H9 (cell line): ENCODE measurements at regions not wholly inside any gene's neighbourhood (a gene's known extent, or its start where the extent isn't known, plus 50 kb on each side); places are given as distances from the start of the nearest gene placed in this dataset.

Experiments
- DNase-seq: peaks from one replicate; pipeline ENCODE4 v3.0.0-alpha.2; 2017
- H2AFZ ChIP-seq: one replicate; pipeline ENCODE4 v1.6.1; 2013; ENCODE audit warnings: mild to moderate bottlenecking, low read length, control low read depth, moderate library complexity
- H2AK5ac ChIP-seq: 2 replicates; pipeline ENCODE4 v1.6.1; 2013; ENCODE audit warnings: low read length, control low read depth, mixed read lengths; ENCODE audit not compliant: insufficient read length
- H2BK120ac ChIP-seq: one replicate; pipeline ENCODE4 v1.6.1; 2013; ENCODE audit warnings: low read depth, mild to moderate bottlenecking, low read length, control low read depth, inconsistent platforms; ENCODE audit not compliant: poor library complexity, severe bottlenecking
- H2BK12ac ChIP-seq: 2 replicates; pipeline ENCODE4 v1.6.1; 2013; ENCODE audit warnings: low read length, control low read depth, mixed read lengths, low read depth; ENCODE audit not compliant: insufficient read length
- H2BK15ac ChIP-seq: 2 replicates; pipeline ENCODE4 v1.6.1; 2013; ENCODE audit warnings: low read depth, low read length, control low read depth
- H2BK20ac ChIP-seq: one replicate; pipeline ENCODE4 v1.6.1; 2013; ENCODE audit warnings: low read depth, mild to moderate bottlenecking, low read length, control low read depth, inconsistent platforms; ENCODE audit not compliant: poor library complexity, severe bottlenecking
- H2BK5ac ChIP-seq: 2 replicates; pipeline ENCODE4 v1.6.1; 2013; ENCODE audit warnings: low read length, control low read depth, mixed read lengths; ENCODE audit not compliant: insufficient read length
- H3K14ac ChIP-seq: 2 replicates; pipeline ENCODE4 v1.6.1; 2013; ENCODE audit warnings: low read length, control low read depth; ENCODE audit not compliant: insufficient read depth
- H3K18ac ChIP-seq: 2 replicates; pipeline ENCODE4 v1.6.1; 2013; ENCODE audit warnings: low read depth, mild to moderate bottlenecking, mixed read lengths, low read length, control low read depth; ENCODE audit not compliant: insufficient read length
- H3K23ac ChIP-seq: 2 replicates; pipeline ENCODE4 v1.6.1; 2013; ENCODE audit warnings: low read length, control low read depth, mixed read lengths, low read depth; ENCODE audit not compliant: insufficient read length
- H3K23me2 ChIP-seq: 2 replicates; pipeline ENCODE4 v1.6.1; 2013; ENCODE audit warnings: low read depth, mild to moderate bottlenecking, mixed read lengths, low read length, control low read depth; ENCODE audit not compliant: insufficient read length, poor library complexity, severe bottlenecking
- H3K27ac ChIP-seq: 2 replicates; pipeline ENCODE4 v1.5.1; 2013; ENCODE audit warnings: low read length, control low read depth, mixed read lengths, low read depth; ENCODE audit not compliant: insufficient read length
- H3K27me3 ChIP-seq: 2 replicates; pipeline ENCODE4 v1.6.1; 2013; ENCODE audit warnings: low read length, control low read depth, inconsistent platforms; ENCODE audit not compliant: insufficient read depth
- H3K4ac ChIP-seq: 2 replicates; pipeline ENCODE4 v1.6.1; 2013; ENCODE audit warnings: low read depth, mild to moderate bottlenecking, control low read depth, inconsistent platforms, low read length, moderate library complexity
- H3K4me1 ChIP-seq: 2 replicates; pipeline ENCODE4 v1.6.1; 2013; ENCODE audit warnings: low read length, control low read depth, inconsistent platforms; ENCODE audit not compliant: insufficient read depth
- H3K4me2 ChIP-seq: 2 replicates; pipeline ENCODE4 v1.6.1; 2013; ENCODE audit warnings: low read length, control low read depth, mixed read lengths; ENCODE audit not compliant: insufficient read length, insufficient read depth
- H3K56ac ChIP-seq: 2 replicates; pipeline ENCODE4 v1.6.1; 2013; ENCODE audit warnings: low read depth, mild to moderate bottlenecking, mixed read lengths, low read length, control low read depth; ENCODE audit not compliant: insufficient read length
- H3K79me1 ChIP-seq: 2 replicates; pipeline ENCODE4 v1.6.1; 2013; ENCODE audit warnings: low read depth, mild to moderate bottlenecking, moderate library complexity, low read length, control low read depth, inconsistent platforms; ENCODE audit not compliant: insufficient read depth, poor library complexity, severe bottlenecking
- H3K79me2 ChIP-seq: 2 replicates; pipeline ENCODE4 v1.6.1; 2013; ENCODE audit warnings: low read length, control low read depth, inconsistent platforms; ENCODE audit not compliant: insufficient read depth
- H3K9ac ChIP-seq: 2 replicates; pipeline ENCODE4 v1.6.1; 2013; ENCODE audit warnings: low read length, control low read depth, mixed read lengths; ENCODE audit not compliant: insufficient read length; ENCODE audit errors: extremely low read depth
- H3K9me3 ChIP-seq: one replicate; pipeline ENCODE4 v1.6.1; 2013; ENCODE audit warnings: low read depth, low read length, inconsistent platforms; ENCODE audit not compliant: control insufficient read depth
- H3T11ph ChIP-seq: one replicate; pipeline ENCODE4 v1.6.1; 2013; ENCODE audit warnings: mild to moderate bottlenecking, low read length, control low read depth, inconsistent platforms
- H4K20me1 ChIP-seq: one replicate; pipeline ENCODE4 v1.6.1; 2013; ENCODE audit not compliant: control insufficient read depth, insufficient read length, insufficient read depth
- H4K5ac ChIP-seq: 2 replicates; pipeline ENCODE4 v1.6.1; 2013; ENCODE audit warnings: low read depth, mild to moderate bottlenecking, mixed read lengths, low read length, control low read depth; ENCODE audit not compliant: insufficient read length
- H4K8ac ChIP-seq: replicated peaks from 2 replicates; pipeline ENCODE4 v1.6.1; 2013; ENCODE audit warnings: low read length, control low read depth, mixed read lengths, low read depth; ENCODE audit not compliant: insufficient read length
- H4K91ac ChIP-seq: 2 replicates; pipeline ENCODE4 v1.6.1; 2013; ENCODE audit warnings: low read depth, mild to moderate bottlenecking, moderate library complexity, mixed read lengths, low read length, control low read depth; ENCODE audit not compliant: insufficient read length
- H3K27ac Mint-ChIP-seq, 3 experiments: 2 replicates in 2 of 3; 3 replicates in 1 of 3; pipeline ENCODE4 v1.8.0; 2020 to 2021; ENCODE audit warnings: mixed read lengths in 3 of 3, mild to moderate bottlenecking in 1 of 3, moderate library complexity in 1 of 3
- H3K27me3 Mint-ChIP-seq: 2 replicates; pipeline ENCODE4 v1.8.0; 2021; ENCODE audit warnings: low read depth, mild to moderate bottlenecking, moderate library complexity, mixed read lengths
- H3K36me3 Mint-ChIP-seq, 3 experiments: 2 replicates in 2 of 3; 3 replicates in 1 of 3; pipeline ENCODE4 v1.8.0; 2020 to 2021; ENCODE audit warnings: low read depth in 3 of 3, mixed read lengths in 3 of 3; ENCODE audit not compliant: insufficient read depth in 1 of 3
- H3K4me1 Mint-ChIP-seq, 2 experiments: 2 replicates each; pipeline ENCODE4 v1.8.0; 2020; ENCODE audit warnings: mixed read lengths in 2 of 2
- H3K4me3 Mint-ChIP-seq, 2 experiments: 2 replicates in 1 of 2; 3 replicates in 1 of 2; pipeline ENCODE4 v1.8.0; 2020 to 2021; ENCODE audit warnings: mild to moderate bottlenecking in 2 of 2, mixed read lengths in 2 of 2, moderate library complexity in 1 of 2
- H3K9me3 Mint-ChIP-seq, 2 experiments: 2 replicates in 1 of 2; 3 replicates in 1 of 2; pipeline ENCODE4 v1.8.0; 2020; ENCODE audit warnings: mild to moderate bottlenecking in 2 of 2, mixed read lengths in 2 of 2, moderate library complexity in 1 of 2
- CTCF ChIP-seq: fragments of 200-600 bp; sonication (generic); conservative IDR thresholded peaks from 3 replicates; pipeline ENCODE4 v1.8.0; 2021; ENCODE audit warnings: antibody characterized with exemption, mild to moderate bottlenecking
- WGBS: extraction: QIAGEN DNeasy Blood & Tissue Kit; methylation state at CpG from one replicate; pipeline ENCODE4 v1.1.7; 2013; ENCODE audit warnings: missing lambda C conversion rate, low lambda C conversion rate, mixed read lengths; ENCODE audit not compliant: insufficient read length; ENCODE audit errors: extremely low coverage; 5-methylcytosine and 5-hydroxymethylcytosine counted together

- Histone ChIP-seq H2BK5ac (no peak overlapping the region), H2BK20ac (no peak overlapping the region), H3K79me2 (no peaks in the 10 kb centered on the region), H4K20me1 (no peaks in the 10 kb centered on the region), H3K79me1 (no peaks in the 10 kb centered on the region), H3K56ac (no peak overlapping the region), H3K18ac (no peak overlapping the region), H4K91ac (no peak overlapping the region), H3K23ac (no peak overlapping the region), H3K27me3 (no peaks in the 10 kb centered on the region), H3K14ac (no peak overlapping the region), H2BK120ac (no peak overlapping the region), H3K9ac (no peak overlapping the region), H3K4ac (no peak overlapping the region), H2AFZ (no peak overlapping the region), H2BK12ac (no peak overlapping the region), H3K4me1 (no peaks in the 10 kb centered on the region), H2AK5ac (no peak overlapping the region), H3K4me2 (no peak overlapping the region), H4K5ac (no peak overlapping the region), H4K8ac (no peak overlapping the region), H3T11ph (no peak overlapping the region), H3K9me3 (no peaks in the 10 kb centered on the region), H3K23me2 (no peaks in the 10 kb centered on the region), H2BK15ac (no peak overlapping the region), H3K27ac (no peak overlapping the region)
- H3K36me3 Mint-ChIP-seq = no peaks in the 10 kb centered on the region; a peak in 1 of 7 replicates
- no peaks in the 10 kb centered on the region for H3K9me3 Mint-ChIP-seq
- no peak for TF ChIP-seq CTCF
- peak overlapping the region in 1 of 3 experiments; percentile 30; a peak in 1 of 7 replicates for H3K27ac Mint-ChIP-seq
- no peak overlapping the region for H3K4me3 Mint-ChIP-seq
- WGBS = no CpG with 5 or more reads among the region's 1 CpG
- DNase-seq = no peak
- peaks cover 3 to 6% of the 10 kb centered on the region in 2 experiments; a peak in 3 of 4 replicates for H3K4me1 Mint-ChIP-seq
- no peaks in the 10 kb centered on the region for H3K27me3 Mint-ChIP-seq
Observed at GRCh38 chr17:53971361-53971760, 148.6 kb downstream of the KIF2B start.
